ENCODE measurements at regions not wholly inside any gene's neighbourhood (a gene's known extent, or its start where the extent isn't known, plus 50 kb on each side); places are given as distances from the start of the nearest gene placed in this dataset.

DNA sequence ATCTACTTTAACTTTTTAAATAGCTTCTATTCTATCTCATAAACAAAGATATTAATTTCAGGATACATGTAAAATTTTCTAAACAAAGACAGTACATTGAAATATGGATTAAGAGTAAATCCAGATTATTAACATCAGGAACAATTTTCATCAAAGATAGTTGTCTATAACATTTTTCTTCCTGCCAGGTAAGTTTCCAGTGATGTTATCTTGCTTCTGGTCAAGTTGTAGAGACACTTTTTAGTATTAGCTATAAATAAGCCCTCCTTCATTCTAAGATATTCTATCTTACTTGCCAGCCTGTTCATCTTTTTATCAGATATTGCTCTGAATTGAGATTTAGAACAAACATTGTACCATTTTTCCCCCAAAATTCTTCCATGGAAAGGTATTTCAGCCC lies 94.4 kb upstream of the KCTD3 start:
- Histone ChIP-seq H3K9me3 (peaks cover 0 to 9% (median under 1%) of the 10 kb centered on the region in 4 donors), H3K27ac (no peak overlapping the region), H3K27me3 (no peaks in the 10 kb centered on the region), H3K36me3 (no peaks in the 10 kb centered on the region), H3K4me3 (no peak overlapping the region), H3K4me1 (no peaks in the 10 kb centered on the region)
- no peak for DNase-seq (ENCODE audit: low spot score in 2 of 2)
- no peak for TF ChIP-seq EP300 (IDR thresholded peaks at IDR 0.05)
- TF ChIP-seq POLR2A (IDR thresholded peaks at IDR 0.05) = no peak
- TF ChIP-seq, protein P1, sequence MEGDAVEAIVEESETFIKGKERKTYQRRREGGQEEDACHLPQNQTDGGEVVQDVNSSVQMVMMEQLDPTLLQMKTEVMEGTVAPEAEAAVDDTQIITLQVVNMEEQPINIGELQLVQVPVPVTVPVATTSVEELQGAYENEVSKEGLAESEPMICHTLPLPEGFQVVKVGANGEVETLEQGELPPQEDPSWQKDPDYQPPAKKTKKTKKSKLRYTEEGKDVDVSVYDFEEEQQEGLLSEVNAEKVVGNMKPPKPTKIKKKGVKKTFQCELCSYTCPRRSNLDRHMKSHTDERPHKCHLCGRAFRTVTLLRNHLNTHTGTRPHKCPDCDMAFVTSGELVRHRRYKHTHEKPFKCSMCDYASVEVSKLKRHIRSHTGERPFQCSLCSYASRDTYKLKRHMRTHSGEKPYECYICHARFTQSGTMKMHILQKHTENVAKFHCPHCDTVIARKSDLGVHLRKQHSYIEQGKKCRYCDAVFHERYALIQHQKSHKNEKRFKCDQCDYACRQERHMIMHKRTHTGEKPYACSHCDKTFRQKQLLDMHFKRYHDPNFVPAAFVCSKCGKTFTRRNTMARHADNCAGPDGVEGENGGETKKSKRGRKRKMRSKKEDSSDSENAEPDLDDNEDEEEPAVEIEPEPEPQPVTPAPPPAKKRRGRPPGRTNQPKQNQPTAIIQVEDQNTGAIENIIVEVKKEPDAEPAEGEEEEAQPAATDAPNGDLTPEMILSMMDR (IDR thresholded peaks at IDR 0.05) = no peak

DNA sequence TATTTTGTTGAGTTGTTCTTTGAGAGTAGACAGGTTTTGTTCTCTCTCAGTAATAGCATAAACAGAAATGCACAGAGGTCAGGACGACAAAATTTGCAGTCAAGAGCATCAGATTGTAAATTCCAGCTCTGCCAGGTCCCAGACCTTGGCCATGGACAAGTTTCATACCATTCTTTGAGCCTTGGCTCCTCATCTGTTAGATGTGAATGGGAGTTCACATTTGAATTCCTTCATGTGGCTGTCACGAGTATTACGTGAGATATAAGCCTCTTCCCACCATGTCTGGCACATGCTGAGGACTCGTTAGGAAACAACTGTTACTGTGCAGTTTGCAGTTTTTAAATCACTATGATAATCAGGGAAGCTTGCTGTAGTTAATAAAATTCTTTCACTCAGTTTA lies 93.2 kb upstream of the KCTD3 start:
- H3K27ac ChIP-seq = no peak overlapping the region
- no peaks in the 10 kb centered on the region for H3K27me3 ChIP-seq
- TF ChIP-seq POLR2A (IDR thresholded peaks at IDR 0.05) (no peak), EP300 (IDR thresholded peaks at IDR 0.05) (no peak)
- TF ChIP-seq, protein P1 (IDR thresholded peaks at IDR 0.05) = no peak
- H3K4me3 ChIP-seq = no peak overlapping the region
- peaks cover 0 to 18% (median 2%) of the 10 kb centered on the region in 4 donors for H3K9me3 ChIP-seq
- DNase-seq (ENCODE audit: low spot score in 2 of 2) = no peak
- 71 to 78% methylated on average over 4 of the region's 4 CpGs for WGBS, 2 donors
- H3K4me1 ChIP-seq = no peaks in the 10 kb centered on the region
- H3K36me3 ChIP-seq = no peaks in the 10 kb centered on the region

DNA sequence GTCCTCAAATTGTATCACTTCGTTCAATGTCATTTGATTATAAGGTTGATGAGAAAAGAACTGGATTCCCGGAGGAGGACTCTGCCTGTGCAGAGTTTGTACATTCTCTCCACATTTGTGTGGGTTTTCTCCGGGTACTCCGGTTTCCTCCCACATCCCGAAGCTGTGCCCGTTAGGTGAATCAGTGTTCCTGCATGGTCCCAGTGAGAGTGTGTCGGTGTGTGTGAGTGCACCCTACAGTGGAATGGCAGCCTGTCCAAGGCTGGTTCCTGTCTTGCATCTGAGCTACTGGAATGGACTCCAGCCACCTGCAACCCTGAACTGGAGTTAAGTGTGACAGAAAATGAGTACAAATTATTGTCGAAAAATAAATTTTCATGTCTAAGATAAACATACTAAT lies 92.2 kb upstream of the KCTD3 start:
- Histone ChIP-seq H3K4me3 (no peak overlapping the region), H3K27ac (no peak overlapping the region), H3K27me3 (no peaks in the 10 kb centered on the region), H3K36me3 (no peaks in the 10 kb centered on the region), H3K9me3 (peaks cover 0 to 18% (median 2%) of the 10 kb centered on the region in 4 donors), H3K4me1 (no peaks in the 10 kb centered on the region)
- no peak for DNase-seq (ENCODE audit: low spot score in 2 of 2)
- 94 to 95% methylated on average over 8 of the region's 8 CpGs for WGBS, 2 donors
- TF ChIP-seq EP300 (IDR thresholded peaks at IDR 0.05) = no peak
- TF ChIP-seq, protein P1 (IDR thresholded peaks at IDR 0.05) = no peak
- TF ChIP-seq POLR2A (IDR thresholded peaks at IDR 0.05) = no peak

DNA sequence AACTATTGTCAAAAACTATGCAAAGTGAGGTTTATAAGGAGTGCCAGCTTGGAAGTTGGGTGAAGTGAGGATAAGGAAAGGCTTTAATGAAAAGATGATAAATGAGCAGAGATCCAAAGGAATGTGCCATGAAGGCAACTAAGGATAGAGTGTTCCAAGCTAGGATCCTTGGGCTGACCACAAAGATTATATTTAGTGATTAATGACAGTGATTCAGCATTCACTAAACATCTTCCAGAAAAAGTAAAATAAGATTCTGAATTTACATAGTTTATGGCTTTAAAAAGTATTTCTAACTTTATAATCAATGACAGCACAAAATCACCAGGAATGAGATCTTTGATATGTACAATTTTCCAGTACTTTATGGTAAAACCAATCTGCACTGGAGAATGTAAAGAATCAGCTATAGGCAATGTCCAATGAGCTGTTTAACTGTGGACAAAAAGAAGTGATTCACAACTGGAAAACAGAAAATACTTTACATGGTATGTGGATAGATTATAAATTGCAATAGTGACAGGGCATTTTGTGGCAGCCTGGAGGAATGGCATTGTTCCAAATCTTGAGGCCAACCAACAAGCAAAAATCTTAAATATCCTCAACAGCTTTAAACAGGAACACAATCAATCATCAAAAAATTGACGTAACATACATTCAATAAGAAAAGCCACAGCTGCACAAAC lies 91.2 kb upstream of the KCTD3 start:
- no peak for TF ChIP-seq POLR2A (IDR thresholded peaks at IDR 0.05)
- no peak for TF ChIP-seq EP300 (IDR thresholded peaks at IDR 0.05)
- TF ChIP-seq, protein P1 (IDR thresholded peaks at IDR 0.05) = no peak
- no peaks in the 10 kb centered on the region for H3K27me3 ChIP-seq
- no peak overlapping the region for H3K27ac ChIP-seq
- no peaks in the 10 kb centered on the region for H3K4me1 ChIP-seq
- H3K9me3 ChIP-seq = peaks cover 0 to 18% (median 2%) of the 10 kb centered on the region in 4 donors
- DNase-seq (ENCODE audit: low spot score in 2 of 2) = no peak
- 50 to 52% methylated on average over 1 of the region's 1 CpG for WGBS, 2 donors
- H3K4me3 ChIP-seq = no peak overlapping the region
- no peaks in the 10 kb centered on the region for H3K36me3 ChIP-seq

DNA sequence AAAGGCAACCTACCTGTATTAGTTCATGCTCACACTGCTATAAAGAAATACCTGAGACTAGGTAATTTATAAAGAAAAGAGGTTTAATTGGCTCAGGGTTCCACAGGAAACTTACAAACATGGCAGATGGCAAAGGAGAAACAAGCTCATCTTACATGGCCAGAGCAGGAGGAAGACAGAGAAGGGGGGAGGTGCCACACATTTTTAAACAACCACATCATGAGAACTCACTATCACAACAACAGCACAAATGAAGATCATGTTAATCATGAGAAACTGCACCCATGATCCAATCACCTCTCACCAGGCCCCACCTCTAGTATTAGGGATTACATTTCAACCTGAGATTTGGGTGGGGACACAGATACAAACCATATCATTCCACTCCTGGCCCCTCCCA lies 90.6 kb upstream of the KCTD3 start:
- Histone ChIP-seq H3K27ac (no peak overlapping the region), H3K4me1 (no peaks in the 10 kb centered on the region), H3K36me3 (no peaks in the 10 kb centered on the region), H3K9me3 (peaks cover 0 to 18% (median 2%) of the 10 kb centered on the region in 4 donors), H3K27me3 (no peaks in the 10 kb centered on the region), H3K4me3 (no peak overlapping the region)
- TF ChIP-seq, protein P1 (IDR thresholded peaks at IDR 0.05) = no peak
- TF ChIP-seq POLR2A (IDR thresholded peaks at IDR 0.05) (no peak), EP300 (IDR thresholded peaks at IDR 0.05) (no peak)
- DNase-seq (ENCODE audit: low spot score in 2 of 2) = no peak

All from tibial nerve (tissue), 4 donors.